ENCODE measurements at regions not wholly inside any gene's neighbourhood (a gene's known extent, or its start where the extent isn't known, plus 50 kb on each side); places are given as distances from the start of the nearest gene placed in this dataset.
"Not testable (repeated sequence)": the region's sequence is repeated elsewhere in the genome, so short reads cannot be mapped to it uniquely, and the experiment has no call there.

DNA sequence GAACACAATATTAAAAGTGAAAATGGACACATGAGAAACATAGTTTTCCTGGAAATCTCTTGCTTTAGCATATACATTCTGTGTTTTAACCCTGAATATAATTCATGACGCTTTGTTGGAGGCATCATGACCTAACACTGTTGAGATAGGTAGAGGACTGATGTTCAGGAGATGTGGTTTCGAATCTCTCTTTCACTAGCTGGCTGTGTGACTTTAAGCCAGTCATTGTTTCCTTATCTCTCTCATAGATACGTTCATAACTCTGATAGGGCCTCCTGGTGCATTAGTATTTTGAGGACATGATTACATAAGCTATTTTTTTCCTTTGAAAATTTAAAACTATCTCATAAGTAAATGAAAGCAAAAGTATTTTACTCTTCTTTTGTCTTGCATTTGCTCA lies 179.0 kb upstream of the DTNA start:
- DNase-seq: no peak

DNA sequence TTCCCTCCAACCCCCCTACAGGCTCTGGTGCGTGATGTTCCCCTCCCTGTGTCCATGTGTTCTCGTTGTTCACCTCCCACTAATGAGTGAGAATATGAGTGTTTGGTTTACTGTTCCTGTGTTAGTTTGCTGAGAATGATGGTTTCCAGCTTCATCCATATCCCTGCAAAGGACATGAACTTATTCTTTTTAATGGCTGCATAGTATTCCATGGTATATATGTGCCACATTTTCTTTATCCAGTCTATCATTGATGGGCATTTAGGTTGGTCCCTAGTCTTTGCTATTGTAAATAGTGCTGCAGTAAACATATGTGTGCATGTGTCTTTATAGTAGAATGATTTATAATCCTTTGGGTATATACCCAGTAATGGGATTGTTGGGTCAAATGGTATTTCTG lies 175.5 kb upstream of the DTNA start:
- not testable (repeated sequence) for DNase-seq

DNA sequence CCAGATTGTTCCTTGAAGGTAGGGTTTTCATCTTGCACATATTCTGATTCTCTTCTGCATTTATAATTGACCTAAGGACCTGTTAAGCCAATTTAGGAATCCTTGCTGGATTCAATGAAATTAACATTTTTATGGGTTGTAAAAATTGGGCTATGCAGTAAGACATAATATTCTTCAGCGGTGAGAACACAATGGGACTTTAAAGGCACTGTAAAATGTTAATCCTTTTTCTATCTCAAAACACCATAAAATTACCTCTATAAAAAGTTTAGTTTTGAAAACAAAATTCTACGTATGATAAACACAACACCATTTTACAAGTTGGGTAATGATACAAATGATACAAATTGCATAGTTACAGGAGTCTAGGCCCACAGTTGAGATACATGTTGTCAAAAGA lies 169.2 kb upstream of the DTNA start:
- DNase-seq: no peak

GRCh38 chr18:34542625-34543024 lies 167.5 kb upstream of the DTNA start:
- DNase-seq: no peak

DNA sequence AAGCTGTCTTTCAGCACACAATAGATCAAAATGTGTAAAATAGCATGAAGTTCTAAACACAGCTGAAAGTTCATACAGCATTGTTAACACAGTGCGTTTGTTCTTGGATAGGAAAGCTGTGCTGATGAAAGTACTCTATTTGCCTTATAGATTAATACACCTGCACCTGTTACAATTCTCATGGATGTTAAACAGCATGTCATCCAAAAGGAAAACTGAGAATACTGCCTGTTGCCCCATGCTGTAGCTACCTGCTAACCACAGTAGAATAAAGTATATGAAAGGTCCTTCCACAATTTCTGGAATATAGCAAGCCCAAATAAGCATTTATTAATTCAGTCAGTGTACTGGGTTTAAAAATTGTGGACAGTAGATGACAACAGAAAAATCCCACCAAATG lies 166.7 kb upstream of the DTNA start:
- DNase-seq: no peak

DNA sequence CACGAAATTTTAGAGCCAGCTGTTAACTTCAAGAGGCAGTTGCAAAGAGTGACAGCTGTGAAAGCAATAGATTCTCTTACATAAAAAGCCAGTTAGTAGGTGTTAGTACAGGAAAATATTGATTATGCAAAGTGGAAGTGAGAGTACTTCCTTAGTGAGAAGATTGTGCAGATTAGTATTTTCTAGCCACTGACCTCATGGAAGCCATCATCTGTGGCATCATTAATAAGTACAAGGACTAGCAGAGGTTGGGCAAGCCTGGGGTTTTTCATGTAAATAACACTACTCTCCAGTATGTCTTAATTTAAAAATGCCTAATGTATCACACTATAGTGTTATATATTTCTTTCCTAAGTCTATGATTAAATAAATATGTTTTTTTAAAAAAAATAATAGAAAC lies 166.2 kb upstream of the DTNA start:
- DNase-seq: no peak

GRCh38 chr18:34544930-34545329 lies 165.2 kb upstream of the DTNA start:
- no peak for DNase-seq

- no peak for DNase-seq
These were observed 161.8 kb upstream of the DTNA start for GRCh38 chr18:34548120-34548972.

GRCh38 chr18:34548973-34549294 lies 161.2 kb upstream of the DTNA start:
- no peak for DNase-seq

DNA sequence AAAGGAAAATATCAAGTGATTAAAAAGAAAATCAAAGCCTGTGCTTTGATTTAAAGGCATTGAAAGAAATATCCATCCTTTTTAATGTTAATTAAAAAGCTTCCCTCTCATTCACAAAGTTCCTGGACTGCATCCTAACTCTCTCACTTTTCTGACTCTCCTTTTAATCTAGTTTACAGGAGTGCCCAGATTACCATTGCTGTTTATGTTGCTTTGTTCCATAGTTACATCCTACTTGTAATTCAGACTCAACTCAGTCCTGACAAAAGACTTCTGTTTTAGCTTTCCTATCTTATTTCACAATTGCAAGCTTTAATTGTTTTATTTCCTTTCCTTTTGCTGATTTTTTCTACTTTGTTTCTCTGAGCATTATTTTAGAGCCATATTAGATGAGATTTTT lies 160.7 kb upstream of the DTNA start:
- no peak for DNase-seq

DNA sequence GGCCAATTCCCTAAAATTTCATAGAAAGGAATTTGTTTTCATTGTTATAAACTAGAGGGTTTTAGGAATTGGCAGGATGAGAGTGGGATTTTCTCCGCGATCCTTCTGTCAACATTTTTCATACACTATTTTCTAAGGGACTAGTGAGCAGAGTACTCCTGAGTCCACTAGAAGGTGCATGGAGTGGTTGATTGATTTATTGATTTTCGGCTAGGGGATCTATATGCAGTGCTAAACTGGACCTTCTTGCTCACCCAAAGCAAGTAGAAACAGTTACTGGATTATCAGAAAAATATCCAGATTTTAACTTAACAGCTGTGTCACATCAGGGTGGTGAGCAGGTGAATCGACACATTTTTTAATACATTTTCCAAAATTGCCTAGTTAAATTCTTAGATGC lies 159.9 kb upstream of the DTNA start:
- DNase-seq: no peak

- no peak for DNase-seq
These were observed 159.2 kb upstream of the DTNA start for GRCh38 chr18:34550902-34551301.

GRCh38 chr18:34551824-34552223 lies 158.3 kb upstream of the DTNA start:
- no peak for DNase-seq

DNA sequence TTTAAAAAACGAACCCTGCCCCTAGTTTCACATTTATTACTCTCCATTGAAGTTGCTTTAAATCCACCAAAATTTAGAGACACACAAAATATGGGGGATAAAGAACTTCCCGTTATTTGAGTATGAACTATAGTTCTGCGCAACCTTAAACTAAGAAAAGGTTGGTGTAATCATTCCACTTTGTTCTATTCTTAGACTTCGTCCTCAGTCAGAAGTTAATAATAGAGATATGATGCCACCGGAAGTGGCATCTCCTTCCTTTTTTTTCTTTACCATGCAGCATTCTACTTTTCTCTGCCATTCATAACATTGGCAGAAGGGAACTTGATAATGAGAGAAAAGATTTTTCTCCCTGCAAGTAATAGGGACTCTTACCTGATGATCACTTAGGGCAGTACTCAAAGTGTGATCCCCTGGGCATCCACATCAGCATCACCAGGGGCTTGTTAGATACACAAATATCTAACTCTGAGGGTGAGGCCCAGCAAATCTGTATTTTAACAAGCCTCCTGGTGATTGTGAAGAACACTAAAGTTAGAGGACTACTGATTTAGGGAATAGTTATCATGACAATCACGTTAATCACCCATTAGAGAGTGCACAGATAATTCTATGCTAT lies 147.7 kb upstream of the DTNA start:
- no peak for DNase-seq

GRCh38 chr18:34567857-34568256 lies 142.2 kb upstream of the DTNA start:
- no peak for DNase-seq

- DNase-seq: no peak
These were observed 133.5 kb upstream of the DTNA start for GRCh38 chr18:34576622-34577021.

DNA sequence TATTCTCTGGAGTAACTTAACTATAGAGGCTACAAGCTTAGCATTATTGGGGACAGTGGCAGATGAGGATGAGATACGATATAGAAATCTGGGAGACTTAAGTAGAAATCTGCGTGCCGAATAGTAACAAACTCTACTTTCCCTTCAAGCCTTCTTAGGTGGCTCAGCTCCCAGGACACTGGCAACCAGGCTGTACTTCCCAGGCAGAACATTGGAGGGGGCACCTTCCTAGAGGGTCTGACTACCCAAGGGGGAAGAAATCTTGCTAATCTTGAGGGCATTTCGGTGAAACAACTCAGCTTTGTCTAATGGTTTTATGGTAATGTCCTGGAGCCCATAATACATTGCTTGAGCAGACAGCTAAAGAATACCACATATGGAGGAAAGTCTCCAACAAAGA lies 126.2 kb upstream of the DTNA start:
- no peak for DNase-seq

- DNase-seq: no peak
These were observed 119.6 kb upstream of the DTNA start for GRCh38 chr18:34590503-34590902.

- DNase-seq: no peak
These were observed 118.1 kb upstream of the DTNA start for GRCh38 chr18:34591920-34592444.

DNA sequence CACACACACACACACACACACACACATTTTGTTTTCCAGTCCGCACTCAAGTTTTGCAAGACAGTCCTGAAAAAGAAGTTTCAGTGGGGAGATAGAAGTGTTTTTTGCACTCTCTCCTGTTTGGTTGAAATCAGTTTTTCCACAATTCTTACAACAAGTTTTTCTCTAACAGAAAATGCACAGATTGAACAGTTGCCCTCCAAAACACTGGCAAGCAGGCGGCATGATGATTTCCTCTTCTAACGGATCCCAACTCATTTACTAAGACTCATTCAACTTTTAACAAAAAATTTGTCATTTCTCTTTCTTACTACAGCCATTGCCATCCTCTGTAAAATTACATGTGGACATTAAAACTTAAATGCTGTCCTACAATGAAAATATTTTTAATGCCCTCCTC lies 117.6 kb upstream of the DTNA start:
- no peak for DNase-seq

GRCh38 chr18:34592961-34593382 lies 117.1 kb upstream of the DTNA start:
- DNase-seq: no peak

GRCh38 chr18:34594266-34594665 lies 115.8 kb upstream of the DTNA start:
- no peak for DNase-seq

- DNase-seq: no peak
These were observed 114.4 kb upstream of the DTNA start for GRCh38 chr18:34595690-34596089.

DNA sequence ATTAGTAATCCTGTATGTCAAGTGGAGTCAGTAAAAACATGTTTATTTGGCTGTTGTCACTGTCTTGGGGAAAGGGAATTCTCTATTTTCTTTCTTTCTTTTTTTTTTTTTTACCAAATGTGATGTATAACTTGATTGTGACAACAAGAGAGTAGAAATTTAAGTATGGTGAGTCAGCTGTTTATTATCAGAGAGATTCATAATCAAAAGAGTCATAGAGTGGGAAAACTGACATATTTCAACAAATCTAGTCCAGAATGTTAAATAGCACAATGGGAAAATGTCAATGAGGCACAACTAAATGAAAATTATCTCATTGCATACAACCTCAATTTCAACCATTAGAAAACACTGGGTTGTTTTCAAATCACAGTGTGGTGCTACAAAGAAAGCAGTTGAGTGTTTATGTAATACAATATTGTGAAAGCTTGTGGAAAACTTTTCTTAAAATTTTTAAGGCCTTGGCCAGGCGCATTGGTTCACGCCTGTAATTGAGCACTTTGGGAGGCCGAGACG lies 111.9 kb upstream of the DTNA start:
- DNase-seq: no peak

Measured in CD4-positive, alpha-beta T cell treated with Interleukin-1 beta for 1 hour (primary cell).